Fibroblast of skin of left biceps (primary cell): ENCODE measurements at regions not wholly inside any gene's neighbourhood (a gene's known extent, or its start where the extent isn't known, plus 50 kb on each side); places are given as distances from the start of the nearest gene placed in this dataset.

ENCODE experiments used
- DNase-seq, 2 experiments: peaks; one replicate each; pipeline ENCODE4 v3.0.0-alpha.2; 2013; ENCODE audit warnings: low read depth in 2 of 2

- no peak for DNase-seq
Observed at GRCh38 chr17:72063756-72064450, 56.9 kb upstream of the SOX9 start.

GRCh38 chr17:72064606-72065193, 56.1 kb upstream of the SOX9 start:
- no peak for DNase-seq

- no peak for DNase-seq
Observed at GRCh38 chr17:72065556-72065955, 55.3 kb upstream of the SOX9 start.

- no peak for DNase-seq
Observed at GRCh38 chr17:72068643-72069042, 52.2 kb upstream of the SOX9 start.

- no peak for DNase-seq
Observed at GRCh38 chr17:72069586-72070202, 51.1 kb upstream of the SOX9 start.
